Endodermal cell (in vitro differentiated cells): ENCODE measurements at regions not wholly inside any gene's neighbourhood (a gene's known extent, or its start where the extent isn't known, plus 50 kb on each side); places are given as distances from the start of the nearest gene placed in this dataset.

Experiments
- DNase-seq: peaks from one replicate; pipeline ENCODE4 v3.0.0-alpha.2; 2017
- H3K27ac ChIP-seq: 2 replicates; pipeline ENCODE4 v1.5.1; 2013; ENCODE audit warnings: mild to moderate bottlenecking, low read depth, low read length, moderate library complexity
- H3K27me3 ChIP-seq: 2 replicates; pipeline ENCODE4 v1.6.1; 2013; ENCODE audit warnings: mild to moderate bottlenecking, low read length, moderate library complexity; ENCODE audit not compliant: insufficient read depth, control insufficient read depth, poor library complexity, severe bottlenecking
- H3K36me3 ChIP-seq: 2 replicates; pipeline ENCODE4 v1.7.0; 2013; ENCODE audit warnings: mild to moderate bottlenecking, low read length, moderate library complexity; ENCODE audit not compliant: control insufficient read depth, insufficient read depth
- H3K4me1 ChIP-seq: one replicate; pipeline ENCODE4 v1.7.0; 2013; ENCODE audit warnings: low read length; ENCODE audit not compliant: control insufficient read depth, insufficient read depth
- H3K4me3 ChIP-seq: 2 replicates; pipeline ENCODE4 v1.5.1; 2013; ENCODE audit warnings: mild to moderate bottlenecking, low read length, moderate library complexity
- H3K9ac ChIP-seq: 2 replicates; pipeline ENCODE4 v1.6.1; 2013; ENCODE audit warnings: mild to moderate bottlenecking, low read length, moderate library complexity; ENCODE audit not compliant: poor library complexity, severe bottlenecking; ENCODE audit errors: extremely low read depth
- H3K9me3 ChIP-seq: 2 replicates; pipeline ENCODE4 v1.6.1; 2013; ENCODE audit warnings: mild to moderate bottlenecking, low read length, moderate library complexity; ENCODE audit not compliant: control insufficient read depth
- H3K27ac Mint-ChIP-seq: 2 replicates; pipeline ENCODE4 v1.8.0; 2020; ENCODE audit warnings: mixed read lengths
- H3K27me3 Mint-ChIP-seq: 2 replicates; pipeline ENCODE4 v1.8.0; 2021; ENCODE audit warnings: mild to moderate bottlenecking, mixed read lengths; ENCODE audit not compliant: insufficient read depth
- H3K36me3 Mint-ChIP-seq: 2 replicates; pipeline ENCODE4 v1.8.0; 2020; ENCODE audit warnings: low read depth, mixed read lengths
- H3K4me1 Mint-ChIP-seq: 2 replicates; pipeline ENCODE4 v1.8.0; 2020; ENCODE audit warnings: mixed read lengths
- H3K4me3 Mint-ChIP-seq: 2 replicates; pipeline ENCODE4 v1.8.0; 2020; ENCODE audit warnings: mild to moderate bottlenecking, moderate library complexity, mixed read lengths
- H3K9me3 Mint-ChIP-seq: 2 replicates; pipeline ENCODE4 v1.8.0; 2020; ENCODE audit warnings: mild to moderate bottlenecking, mixed read lengths
- CTCF ChIP-seq: fragments of 200-600 bp; sonication (generic); conservative IDR thresholded peaks from 2 replicates; pipeline ENCODE4 v1.5.0; 2021; ENCODE audit warnings: antibody characterized with exemption, mild to moderate bottlenecking
- WGBS, 2 experiments: methylation state at CpG; one replicate each; pipeline versions ENCODE4 v1.1.5 to v1.1.7; 2013; ENCODE audit warnings: missing lambda C conversion rate in 2 of 2, mixed read lengths in 1 of 2; ENCODE audit not compliant: insufficient coverage in 1 of 2, insufficient read length in 1 of 2; 5-methylcytosine and 5-hydroxymethylcytosine counted together

- Histone ChIP-seq H3K4me1 (no peaks in the 10 kb centered on the region), H3K27ac (no peak overlapping the region), H3K27me3 (no peaks in the 10 kb centered on the region), H3K9ac (no peak overlapping the region), H3K4me3 (no peak overlapping the region), H3K36me3 (no peaks in the 10 kb centered on the region), H3K9me3 (no peaks in the 10 kb centered on the region)
- H3K36me3 Mint-ChIP-seq = no peaks in the 10 kb centered on the region
- H3K9me3 Mint-ChIP-seq = no peaks in the 10 kb centered on the region
- DNase-seq = no peak
- H3K4me3 Mint-ChIP-seq = no peak overlapping the region
- WGBS, 2 experiments = 57 to 79% methylated on average over 1 of the region's 1 CpG
- H3K4me1 Mint-ChIP-seq = peaks cover 4% of the 10 kb centered on the region
- no peaks in the 10 kb centered on the region for H3K27me3 Mint-ChIP-seq
- no peak overlapping the region for H3K27ac Mint-ChIP-seq
- no peak for TF ChIP-seq CTCF
These were observed 51.2 kb upstream of the PCBD1 start for GRCh38 chr10:70939441-70940003.

- Mint-ChIP-seq H3K4me1 (peaks cover 4% of the 10 kb centered on the region), H3K4me3 (no peak overlapping the region), H3K9me3 (no peaks in the 10 kb centered on the region), H3K36me3 (no peaks in the 10 kb centered on the region), H3K27ac (no peak overlapping the region), H3K27me3 (no peaks in the 10 kb centered on the region)
- DNase-seq = no peak
- no peak overlapping the region for H3K9ac ChIP-seq
- no peaks in the 10 kb centered on the region for H3K27me3 ChIP-seq
- no peaks in the 10 kb centered on the region for H3K36me3 ChIP-seq
- no peak overlapping the region for H3K4me3 ChIP-seq
- H3K27ac ChIP-seq = no peak overlapping the region
- TF ChIP-seq CTCF = no peak
- 0 to 73% methylated on average over 1 to 6 of the region's 6 CpGs for WGBS, 2 experiments
- H3K9me3 ChIP-seq = no peaks in the 10 kb centered on the region
- no peaks in the 10 kb centered on the region for H3K4me1 ChIP-seq
These were observed 52.6 kb upstream of the PCBD1 start for GRCh38 chr10:70940834-70941568.

GRCh38 chr10:70942125-70942524, 53.8 kb upstream of the PCBD1 start:
- no peaks in the 10 kb centered on the region for H3K9me3 Mint-ChIP-seq
- WGBS, 2 experiments = 92% methylated on average over 6 of the region's 6 CpGs; no CpG with 5 or more reads in 1 of the 2 experiments

More at GRCh38 chr10:70942125-70942524, 53.8 kb upstream of the PCBD1 start:
- no peaks in the 10 kb centered on the region for H3K4me1 ChIP-seq
- no peaks in the 10 kb centered on the region for H3K27me3 ChIP-seq
- Mint-ChIP-seq H3K27ac (no peak overlapping the region), H3K27me3 (no peaks in the 10 kb centered on the region), H3K4me1 (peaks cover 4% of the 10 kb centered on the region), H3K36me3 (no peaks in the 10 kb centered on the region), H3K4me3 (no peak overlapping the region)
- H3K4me3 ChIP-seq = no peak overlapping the region
- no peaks in the 10 kb centered on the region for H3K36me3 ChIP-seq
- no peaks in the 10 kb centered on the region for H3K9me3 ChIP-seq
- no peak overlapping the region for H3K9ac ChIP-seq
- no peak for TF ChIP-seq CTCF
- no peak for DNase-seq
- no peak overlapping the region for H3K27ac ChIP-seq
